Trophoblast cell (in vitro differentiated cells and primary cell): ENCODE measurements at regions not wholly inside any gene's neighbourhood (a gene's known extent, or its start where the extent isn't known, plus 50 kb on each side); places are given as distances from the start of the nearest gene placed in this dataset.

ENCODE experiments used
- DNase-seq, 2 donors: peaks; one replicate each; pipeline ENCODE4 v3.0.0-alpha.2; 2016
- H2AFZ ChIP-seq: 2 replicates; pipeline ENCODE4 v1.6.1; 2013; ENCODE audit warnings: low read length, moderate library complexity, mild to moderate bottlenecking; ENCODE audit not compliant: insufficient read depth, poor library complexity
- H2AK5ac ChIP-seq: 2 replicates; pipeline ENCODE4 v1.6.1; 2013; ENCODE audit warnings: mild to moderate bottlenecking, low read length
- H2BK120ac ChIP-seq: 2 replicates; pipeline ENCODE4 v1.6.1; 2013; ENCODE audit warnings: low read length, mild to moderate bottlenecking, moderate library complexity; ENCODE audit not compliant: insufficient read depth, poor library complexity
- H2BK12ac ChIP-seq: 2 replicates; pipeline ENCODE4 v1.6.1; 2013; ENCODE audit warnings: mild to moderate bottlenecking, low read length, moderate library complexity
- H2BK5ac ChIP-seq: 2 replicates; pipeline ENCODE4 v1.6.1; 2013; ENCODE audit warnings: low read length, low read depth, moderate library complexity, mild to moderate bottlenecking; ENCODE audit not compliant: poor library complexity
- H3K14ac ChIP-seq: 2 replicates; pipeline ENCODE4 v1.6.1; 2013; ENCODE audit warnings: mild to moderate bottlenecking, low read length
- H3K18ac ChIP-seq: 2 replicates; pipeline ENCODE4 v1.6.1; 2013; ENCODE audit warnings: mild to moderate bottlenecking, low read length
- H3K23ac ChIP-seq: 2 replicates; pipeline ENCODE4 v1.6.1; 2013; ENCODE audit warnings: low read length
- H3K27ac ChIP-seq: 2 replicates; pipeline ENCODE4 v1.5.1; 2013; ENCODE audit warnings: low read depth, mild to moderate bottlenecking, inconsistent platforms, low read length, moderate library complexity
- H3K27me3 ChIP-seq: 2 replicates; pipeline ENCODE4 v1.6.1; 2013; ENCODE audit warnings: inconsistent platforms, mild to moderate bottlenecking, low read length, moderate library complexity; ENCODE audit not compliant: insufficient read depth
- H3K36me3 ChIP-seq, 2 experiments: 1 replicate in 1 of 2; 2 replicates in 1 of 2; pipeline ENCODE4 v1.6.1; 2013; ENCODE audit warnings: low read length in 2 of 2, mild to moderate bottlenecking in 2 of 2, moderate library complexity in 1 of 2; ENCODE audit not compliant: insufficient read depth in 2 of 2, control insufficient read depth in 1 of 2
- H3K4ac ChIP-seq: 2 replicates; pipeline ENCODE4 v1.6.1; 2013; ENCODE audit warnings: low read depth, mild to moderate bottlenecking, low read length, moderate library complexity
- H3K4me1 ChIP-seq, 2 experiments: 1 replicate in 1 of 2; 2 replicates in 1 of 2; pipeline ENCODE4 v1.6.1; 2013; ENCODE audit warnings: low read length in 2 of 2, mild to moderate bottlenecking in 2 of 2, moderate library complexity in 1 of 2; ENCODE audit not compliant: insufficient read depth in 2 of 2, control insufficient read depth in 1 of 2
- H3K4me2 ChIP-seq: 2 replicates; pipeline ENCODE4 v1.6.1; 2013; ENCODE audit warnings: inconsistent platforms, mild to moderate bottlenecking, low read length, moderate library complexity
- H3K4me3 ChIP-seq: 2 replicates; pipeline ENCODE4 v1.5.1; 2013; ENCODE audit warnings: mild to moderate bottlenecking, low read depth, low read length, inconsistent platforms
- H3K79me1 ChIP-seq: one replicate; pipeline ENCODE4 v1.6.1; 2013; ENCODE audit warnings: low read length
- H3K79me2 ChIP-seq: 2 replicates; pipeline ENCODE4 v1.6.1; 2013; ENCODE audit warnings: low read length, mild to moderate bottlenecking; ENCODE audit not compliant: control insufficient read depth, insufficient read depth, poor library complexity
- H3K9ac ChIP-seq: 2 replicates; pipeline ENCODE4 v1.6.1; 2013; ENCODE audit warnings: mild to moderate bottlenecking, low read length
- H3K9me3 ChIP-seq: 2 replicates; pipeline ENCODE4 v1.6.1; 2013; ENCODE audit warnings: low read depth, mild to moderate bottlenecking, control low read depth, inconsistent platforms, low read length; ENCODE audit not compliant: insufficient read depth
- H4K12ac ChIP-seq: 2 replicates; pipeline ENCODE4 v1.6.1; 2013; ENCODE audit warnings: low read depth, mild to moderate bottlenecking, low read length, moderate library complexity
- H4K8ac ChIP-seq: 2 replicates; pipeline ENCODE4 v1.6.1; 2013; ENCODE audit warnings: low read depth, mild to moderate bottlenecking, low read length, moderate library complexity
- H4K91ac ChIP-seq: one replicate; pipeline ENCODE4 v1.6.1; 2013; ENCODE audit warnings: low read depth, mild to moderate bottlenecking, low read length, moderate library complexity
- WGBS: extraction: QIAGEN DNeasy Blood & Tissue Kit; methylation state at CpG from one replicate; pipeline ENCODE4 v1.1.7; 2013; ENCODE audit warnings: missing lambda C conversion rate; ENCODE audit not compliant: insufficient read length, insufficient coverage; ENCODE audit errors: extremely low coverage; 5-methylcytosine and 5-hydroxymethylcytosine counted together

DNA sequence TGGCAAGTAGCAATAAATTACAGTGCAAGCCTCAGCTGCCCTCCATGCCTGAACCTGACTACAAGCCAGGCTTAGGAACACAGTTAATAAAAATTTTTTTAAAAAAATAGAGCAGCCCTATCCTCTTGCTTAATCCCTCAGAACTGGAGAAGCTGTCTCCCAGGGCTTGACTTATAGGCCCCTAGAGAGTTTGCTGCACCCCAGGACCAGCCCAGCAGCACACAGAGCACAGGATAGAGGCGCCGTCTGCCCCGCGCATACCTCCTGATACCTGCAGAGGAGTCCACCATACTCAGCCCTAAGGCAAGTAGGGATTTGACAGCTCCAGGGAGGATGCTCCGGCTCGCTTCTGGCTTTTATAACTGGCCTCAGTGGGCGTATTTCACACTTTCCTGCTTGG lies 548.6 kb upstream of the RAB6C start:
- no peak overlapping the region for H2AFZ ChIP-seq
- H3K4me1 ChIP-seq = no peaks in the 10 kb centered on the region
- H3K9me3 ChIP-seq = no peaks in the 10 kb centered on the region
- no peak overlapping the region for H4K91ac ChIP-seq
- no peak overlapping the region for H4K8ac ChIP-seq
- no peak overlapping the region for H3K18ac ChIP-seq
- H3K9ac ChIP-seq = no peak overlapping the region
- no peak overlapping the region for H2BK120ac ChIP-seq
- no peaks in the 10 kb centered on the region for H3K79me2 ChIP-seq
- H4K12ac ChIP-seq = no peak overlapping the region
- WGBS = no CpG with 5 or more reads among the region's 7 CpGs
- no peak overlapping the region for H3K4ac ChIP-seq
- H3K79me1 ChIP-seq = no peaks in the 10 kb centered on the region
- H2BK5ac ChIP-seq = no peak overlapping the region
- H3K14ac ChIP-seq = no peak overlapping the region
- DNase-seq = no peak
- no peak overlapping the region for H3K4me3 ChIP-seq
- no peak overlapping the region for H3K27ac ChIP-seq
- H3K27me3 ChIP-seq = no peaks in the 10 kb centered on the region
- no peaks in the 10 kb centered on the region for H3K36me3 ChIP-seq
- H2BK12ac ChIP-seq = no peak overlapping the region
- no peak overlapping the region for H2AK5ac ChIP-seq
- H3K23ac ChIP-seq = no peak overlapping the region
- H3K4me2 ChIP-seq = no peak overlapping the region

DNA sequence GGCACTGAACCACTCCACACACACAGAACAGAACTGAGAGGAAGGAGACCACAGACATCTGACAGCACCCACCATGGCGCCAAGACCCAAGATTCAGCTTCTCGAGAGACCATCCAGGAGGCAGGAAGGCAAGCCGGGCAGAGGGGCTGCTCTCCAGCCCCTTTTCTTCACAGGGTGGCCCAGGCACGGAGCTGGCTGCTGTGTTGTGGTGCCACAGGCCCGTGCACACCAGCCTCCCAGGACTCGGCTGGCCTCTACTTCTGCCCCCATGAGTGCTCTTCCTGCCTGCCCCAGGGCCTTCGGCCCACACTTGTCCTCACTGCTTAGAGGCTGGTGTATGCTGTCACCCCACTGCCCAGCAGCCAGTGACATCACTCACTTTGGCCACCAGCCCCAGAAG lies 547.6 kb upstream of the RAB6C start:
- WGBS = no CpG with 5 or more reads among the region's 7 CpGs
- H3K9ac ChIP-seq = no peak overlapping the region
- H2BK12ac ChIP-seq = no peak overlapping the region
- no peak overlapping the region for H3K18ac ChIP-seq
- H3K9me3 ChIP-seq = no peaks in the 10 kb centered on the region
- H3K23ac ChIP-seq = no peak overlapping the region
- no peak overlapping the region for H3K14ac ChIP-seq
- H4K12ac ChIP-seq = no peak overlapping the region
- no peak overlapping the region for H2BK120ac ChIP-seq
- no peak overlapping the region for H3K27ac ChIP-seq
- H3K4me1 ChIP-seq = no peaks in the 10 kb centered on the region
- H4K8ac ChIP-seq = no peak overlapping the region
- H3K36me3 ChIP-seq = no peaks in the 10 kb centered on the region
- no peak overlapping the region for H3K4me3 ChIP-seq
- H2AK5ac ChIP-seq = no peak overlapping the region
- no peak overlapping the region for H2AFZ ChIP-seq
- no peak overlapping the region for H2BK5ac ChIP-seq
- no peak overlapping the region for H4K91ac ChIP-seq
- H3K4me2 ChIP-seq = no peak overlapping the region
- DNase-seq = no peak
- H3K4ac ChIP-seq = no peak overlapping the region
- no peaks in the 10 kb centered on the region for H3K79me2 ChIP-seq
- H3K27me3 ChIP-seq = no peaks in the 10 kb centered on the region
- H3K79me1 ChIP-seq = no peaks in the 10 kb centered on the region

DNA sequence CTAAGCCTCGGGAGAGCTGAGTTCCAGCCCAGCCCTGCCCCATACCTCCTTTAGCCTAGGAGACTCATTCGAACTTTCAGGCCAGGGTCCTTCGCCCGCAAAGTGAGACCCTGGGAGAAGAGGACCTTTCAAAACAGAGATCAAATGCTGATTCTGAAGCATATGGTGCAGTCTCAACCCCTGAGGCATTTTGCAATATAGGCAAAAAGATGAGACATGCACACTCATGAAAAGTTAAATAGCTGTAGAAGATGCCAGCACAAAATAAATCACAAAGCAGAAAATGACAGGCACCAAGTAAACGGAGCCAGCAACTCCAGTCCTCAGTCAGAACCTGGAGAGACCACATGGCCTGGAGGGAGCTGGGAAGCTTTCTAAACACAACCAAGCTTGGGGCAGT lies 542.7 kb upstream of the RAB6C start:
- no peak overlapping the region for H3K18ac ChIP-seq
- H3K27ac ChIP-seq = no peak overlapping the region
- H3K23ac ChIP-seq = no peak overlapping the region
- no peak overlapping the region for H3K4me2 ChIP-seq
- H2AFZ ChIP-seq = no peak overlapping the region
- no peak overlapping the region for H3K14ac ChIP-seq
- H4K12ac ChIP-seq = no peak overlapping the region
- H2BK5ac ChIP-seq = no peak overlapping the region
- H3K4ac ChIP-seq = no peak overlapping the region
- no peaks in the 10 kb centered on the region for H3K4me1 ChIP-seq
- H2BK12ac ChIP-seq = no peak overlapping the region
- DNase-seq = no peak
- H3K36me3 ChIP-seq = no peaks in the 10 kb centered on the region
- H2BK120ac ChIP-seq = no peak overlapping the region
- H3K9ac ChIP-seq = no peak overlapping the region
- no CpG with 5 or more reads among the region's 5 CpGs for WGBS
- peaks cover 1% of the 10 kb centered on the region for H3K9me3 ChIP-seq
- no peak overlapping the region for H2AK5ac ChIP-seq
- H3K79me1 ChIP-seq = no peaks in the 10 kb centered on the region
- no peak overlapping the region for H4K8ac ChIP-seq
- H3K27me3 ChIP-seq = no peaks in the 10 kb centered on the region
- H3K79me2 ChIP-seq = no peaks in the 10 kb centered on the region
- no peak overlapping the region for H3K4me3 ChIP-seq
- H4K91ac ChIP-seq = no peak overlapping the region

DNA sequence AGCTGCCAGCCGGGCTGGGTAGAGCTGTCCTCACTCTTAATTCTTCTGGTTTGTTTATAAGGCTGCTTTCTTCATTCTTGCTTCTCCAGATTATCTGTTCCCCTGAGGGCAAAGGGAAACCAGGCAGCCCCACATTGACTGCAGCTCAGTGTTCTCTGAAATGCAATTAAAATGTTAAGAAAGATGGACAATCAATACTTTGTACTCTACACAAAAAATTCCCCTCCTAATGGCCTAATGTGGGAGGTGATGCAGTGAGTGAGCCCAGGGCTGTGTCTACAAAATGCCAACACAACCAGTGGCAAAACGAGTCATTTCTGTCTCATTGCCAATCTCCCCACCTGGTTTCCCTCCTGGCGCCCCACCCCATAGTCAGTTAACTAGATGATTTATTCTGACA lies 541.7 kb upstream of the RAB6C start:
- no peak for DNase-seq
- no peak overlapping the region for H3K4ac ChIP-seq
- no peak overlapping the region for H3K9ac ChIP-seq
- no peak overlapping the region for H4K91ac ChIP-seq
- H3K14ac ChIP-seq = no peak overlapping the region
- no peak overlapping the region for H2BK120ac ChIP-seq
- no peak overlapping the region for H3K4me3 ChIP-seq
- H2BK5ac ChIP-seq = no peak overlapping the region
- H3K79me2 ChIP-seq = no peaks in the 10 kb centered on the region
- no peak overlapping the region for H2AK5ac ChIP-seq
- H3K9me3 ChIP-seq = peaks cover 1% of the 10 kb centered on the region
- H2BK12ac ChIP-seq = no peak overlapping the region
- no peak overlapping the region for H3K27ac ChIP-seq
- H3K4me1 ChIP-seq = no peaks in the 10 kb centered on the region
- H3K79me1 ChIP-seq = no peaks in the 10 kb centered on the region
- no peak overlapping the region for H2AFZ ChIP-seq
- no CpG with 5 or more reads among the region's 3 CpGs for WGBS
- H3K4me2 ChIP-seq = no peak overlapping the region
- no peak overlapping the region for H3K18ac ChIP-seq
- H3K23ac ChIP-seq = no peak overlapping the region
- no peak overlapping the region for H4K8ac ChIP-seq
- no peak overlapping the region for H4K12ac ChIP-seq
- no peaks in the 10 kb centered on the region for H3K36me3 ChIP-seq
- no peaks in the 10 kb centered on the region for H3K27me3 ChIP-seq
